SK-N-DZ (cell line): ENCODE measurements at regions not wholly inside any gene's neighbourhood (a gene's known extent, or its start where the extent isn't known, plus 50 kb on each side); places are given as distances from the start of the nearest gene placed in this dataset.

Experiments used
- DNase-seq: peaks from one replicate; pipeline ENCODE4 v3.0.0-alpha.2; 2015; ENCODE audit warnings: low spot score

DNA sequence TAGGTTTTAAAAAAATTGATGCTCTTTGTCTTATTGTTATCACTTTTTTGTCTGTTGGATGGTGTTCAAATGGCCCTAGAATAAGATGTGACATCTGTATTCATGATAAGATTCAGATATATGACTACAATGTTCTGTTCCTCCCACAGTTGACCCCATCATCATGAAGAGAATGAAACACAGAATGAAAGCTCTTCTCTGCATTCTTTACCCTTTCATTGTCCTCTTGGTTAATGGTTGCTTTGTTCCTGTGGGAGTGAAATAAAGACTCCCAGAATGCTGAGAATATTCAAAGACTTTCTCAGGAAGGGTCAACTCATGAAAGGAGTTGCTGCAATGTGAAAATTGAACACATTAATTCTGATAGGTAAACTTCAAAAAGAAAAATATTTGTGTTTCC is 1015.8 kb downstream of the SORCS3 start:
- DNase-seq, result no peak

DNA sequence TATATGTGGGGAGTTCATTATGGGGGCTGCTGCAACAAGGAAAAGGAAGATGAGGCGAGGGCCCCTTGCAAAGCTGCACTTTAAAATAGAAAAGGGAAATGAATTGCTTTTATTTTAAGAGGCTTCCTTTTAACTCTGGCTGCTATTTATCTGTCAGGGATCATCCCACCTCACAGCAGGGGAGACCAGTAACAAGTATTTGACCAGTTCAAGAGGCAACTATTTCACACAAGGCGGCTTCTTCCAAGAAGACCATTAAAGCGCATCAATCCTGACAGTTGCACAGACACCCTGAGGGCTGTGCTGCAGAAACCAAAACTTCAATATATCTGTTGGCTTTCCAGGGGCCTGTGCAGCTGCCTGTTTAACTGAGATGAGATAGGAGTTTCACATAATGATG is 1009.2 kb downstream of the SORCS3 start:
- no peak for DNase-seq

DNA sequence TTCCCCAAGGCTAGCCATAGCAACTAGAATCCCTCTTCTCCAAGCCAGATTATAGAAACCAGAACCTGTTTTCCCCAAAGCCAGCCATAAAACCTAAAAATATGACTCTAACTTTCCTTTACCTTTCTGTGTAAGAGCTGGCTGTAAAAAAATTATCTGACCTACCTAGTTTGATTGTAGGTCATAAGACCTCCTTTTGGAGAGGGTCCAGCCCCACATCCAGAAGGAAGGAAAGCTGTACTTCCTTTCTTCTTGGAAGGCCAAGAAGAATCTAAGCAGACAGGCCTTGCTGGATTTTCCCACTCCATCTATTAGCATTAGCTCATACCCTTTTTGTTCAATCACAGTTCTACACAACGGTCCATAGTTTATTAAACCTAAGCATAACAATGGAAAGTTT is 1006.3 kb downstream of the SORCS3 start:
- DNase-seq, result no peak

DNA sequence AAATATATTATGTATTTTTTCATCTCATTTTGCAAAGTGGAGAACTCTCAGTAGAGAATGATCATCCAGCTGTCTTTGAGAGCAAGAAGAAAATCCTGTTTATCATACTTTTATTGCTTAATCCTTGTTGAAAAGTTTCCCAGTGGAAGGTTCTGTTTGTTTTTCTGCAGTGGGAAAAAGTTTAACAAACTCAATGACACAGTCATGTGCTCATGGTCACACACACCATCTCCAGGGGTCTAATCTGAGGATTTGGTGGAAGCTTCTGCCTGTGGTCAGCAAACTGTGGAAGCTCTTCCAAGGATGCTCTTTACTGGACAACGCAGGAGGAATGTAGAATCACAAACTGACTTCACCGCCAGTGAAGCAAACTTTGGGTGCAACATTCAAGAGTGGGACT is 1003.9 kb downstream of the SORCS3 start:
- no peak for DNase-seq

DNA sequence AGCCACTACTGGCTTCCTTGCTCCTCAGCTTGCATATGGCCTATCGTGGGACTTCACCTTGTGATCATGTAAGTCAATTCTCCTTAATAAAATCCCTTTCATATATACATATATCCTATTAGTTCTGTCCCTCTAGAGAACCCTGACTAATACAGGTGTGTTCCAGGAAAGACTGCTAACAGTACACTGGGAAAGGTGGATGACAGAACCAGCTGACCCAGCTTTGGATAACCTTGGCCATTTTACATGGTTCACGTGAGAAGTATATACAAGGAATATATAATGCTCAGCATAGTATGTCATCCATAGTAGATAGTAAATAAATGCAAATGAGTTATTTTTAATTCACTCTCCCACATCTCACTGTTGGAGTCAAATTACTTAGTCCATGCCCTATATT is 1003.5 kb downstream of the SORCS3 start:
- DNase-seq, result no peak

GRCh38 chr10:105644091-105644490 is 1003.0 kb downstream of the SORCS3 start:
- no peak for DNase-seq

DNA sequence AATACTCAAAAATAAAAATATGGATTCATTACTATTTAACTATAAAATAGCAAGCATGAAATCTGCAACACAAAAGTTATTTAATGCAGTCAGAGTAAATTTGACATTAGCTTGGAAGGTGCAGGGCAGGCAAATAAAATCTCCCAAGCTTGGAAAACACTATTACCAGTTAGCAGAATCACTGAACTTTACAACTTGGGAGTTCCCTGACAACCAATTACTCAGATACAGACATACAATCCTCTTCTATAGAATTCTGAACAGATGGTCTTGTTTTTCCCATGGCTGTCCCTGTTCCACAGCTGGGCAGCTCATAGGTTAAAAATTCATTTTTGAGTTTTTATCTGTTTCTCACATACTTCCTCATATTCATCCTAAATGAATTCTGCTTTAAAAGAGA is 1002.6 kb downstream of the SORCS3 start:
- DNase-seq, result no peak

DNA sequence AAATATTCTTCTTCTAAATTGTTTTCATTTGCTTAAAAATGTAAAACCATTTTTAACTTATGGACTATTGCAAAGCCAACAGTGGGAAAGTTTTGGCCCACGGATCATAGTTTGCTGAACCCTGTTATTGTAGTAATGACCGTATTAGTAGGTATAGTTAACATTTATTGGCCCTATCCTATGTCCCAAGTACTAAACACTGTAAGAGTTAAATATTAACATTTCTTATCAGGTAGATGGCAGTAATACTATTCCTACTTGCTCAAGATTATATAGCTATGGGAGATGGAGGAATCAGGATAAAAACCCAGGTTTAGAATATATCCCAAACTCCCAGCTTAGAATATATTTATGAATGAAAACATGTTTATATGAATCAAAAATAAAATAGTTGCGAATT is 993.2 kb downstream of the SORCS3 start:
- no peak for DNase-seq

- DNase-seq, result no peak
Measured at GRCh38 chr10:105615715-105616365, 974.8 kb downstream of the SORCS3 start.

GRCh38 chr10:105611244-105611798 is 970.2 kb downstream of the SORCS3 start:
- DNase-seq, result no peak

GRCh38 chr10:105609451-105609850 is 968.4 kb downstream of the SORCS3 start:
- no peak for DNase-seq

DNA sequence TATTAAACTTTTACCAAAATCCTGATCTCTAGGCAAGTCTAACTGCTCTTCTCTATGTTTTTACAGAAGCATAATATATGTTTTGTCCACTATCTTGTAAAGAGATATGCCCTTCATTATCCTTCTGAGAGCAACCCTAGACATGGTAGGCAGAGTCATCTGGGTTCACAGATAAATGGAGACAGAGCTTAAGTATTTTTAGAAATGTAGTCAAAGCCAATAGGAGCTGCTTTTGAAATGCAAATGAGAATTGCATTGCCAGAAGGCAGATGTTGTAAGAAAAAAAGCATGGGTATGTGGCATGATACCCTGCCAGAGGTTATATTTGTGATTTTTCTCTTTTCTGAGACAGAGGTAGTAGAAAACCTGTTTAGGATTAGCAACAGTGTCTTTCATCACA is 964.8 kb downstream of the SORCS3 start:
- DNase-seq, result no peak

DNA sequence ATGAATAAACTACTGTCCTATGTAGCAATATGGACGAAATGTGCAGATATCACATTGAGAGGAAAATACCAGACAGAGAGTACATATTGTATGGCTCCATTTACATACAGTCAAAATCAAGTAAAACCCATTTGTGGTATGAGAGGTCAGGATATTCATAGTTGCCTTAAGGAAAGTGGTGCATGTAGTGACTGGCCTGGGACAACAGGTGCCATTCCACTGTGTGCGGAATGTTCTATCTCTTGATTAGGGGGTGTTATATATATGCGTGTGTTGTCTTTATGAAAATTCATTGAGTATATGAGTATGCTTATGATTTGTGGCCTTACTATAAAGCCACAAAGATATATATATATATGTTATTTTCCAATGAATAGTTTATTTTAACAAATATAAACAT is 964.0 kb downstream of the SORCS3 start:
- no peak for DNase-seq

- no peak for DNase-seq
Measured at GRCh38 chr10:105598207-105598606, 957.1 kb downstream of the SORCS3 start.

DNA sequence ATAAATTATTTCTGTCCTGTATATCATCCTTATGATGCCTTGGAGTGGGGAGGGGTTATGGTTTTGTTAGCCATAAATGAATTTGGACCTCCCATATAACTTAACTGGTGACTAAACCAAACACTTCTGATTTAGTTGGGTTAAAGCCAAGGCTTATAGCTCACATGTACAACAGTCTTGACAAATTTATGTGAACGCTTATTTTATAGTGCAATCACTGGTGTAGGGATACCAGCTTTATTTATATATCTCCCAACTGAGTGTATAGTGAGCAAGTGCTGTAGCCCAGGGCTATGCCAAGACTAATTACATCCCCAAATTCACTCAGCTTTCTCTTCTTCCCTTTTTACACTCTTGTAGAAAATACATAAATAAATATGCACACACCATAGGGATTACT is 956.2 kb downstream of the SORCS3 start:
- no peak for DNase-seq

DNA sequence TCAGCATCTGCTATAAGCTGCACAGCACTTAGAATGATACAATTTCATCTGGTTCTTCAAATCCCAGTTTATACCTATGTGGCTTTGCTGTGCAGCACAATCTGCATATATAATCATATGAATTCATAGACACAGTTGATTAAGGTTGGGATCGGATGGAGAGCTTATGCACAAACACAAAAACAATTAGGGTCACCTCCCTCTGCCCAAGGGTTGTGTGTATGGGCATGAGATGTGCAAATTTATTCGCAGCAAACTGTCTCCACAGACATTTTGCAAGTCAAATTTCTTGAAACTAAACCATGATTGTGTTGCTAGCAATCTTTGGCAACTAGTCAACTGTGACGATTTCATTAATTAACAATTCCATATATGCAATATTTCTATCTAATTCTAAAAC is 955.7 kb downstream of the SORCS3 start:
- no peak for DNase-seq

- no peak for DNase-seq
Measured at GRCh38 chr10:105594296-105594695, 953.2 kb downstream of the SORCS3 start.

DNA sequence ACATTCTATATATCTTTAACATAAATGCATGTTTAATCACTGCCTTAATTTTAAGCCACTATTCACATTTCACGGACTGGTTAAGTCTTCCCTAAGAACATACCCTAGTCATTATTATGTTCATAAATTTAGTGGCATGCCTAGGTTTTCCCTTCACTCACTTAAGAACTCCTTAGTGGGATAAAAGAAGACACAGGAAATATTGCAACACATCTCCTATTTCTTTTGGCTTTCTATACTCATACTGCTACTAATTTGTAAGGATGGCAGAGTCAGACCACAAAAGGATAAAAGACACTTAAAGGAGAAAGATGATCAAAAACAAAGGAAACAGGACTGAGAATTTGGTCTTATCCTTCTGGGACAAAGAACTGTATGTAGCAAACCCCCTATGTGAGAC is 951.4 kb downstream of the SORCS3 start:
- DNase-seq, result no peak

GRCh38 chr10:105586451-105587098 is 945.5 kb downstream of the SORCS3 start:
- no peak for DNase-seq

DNA sequence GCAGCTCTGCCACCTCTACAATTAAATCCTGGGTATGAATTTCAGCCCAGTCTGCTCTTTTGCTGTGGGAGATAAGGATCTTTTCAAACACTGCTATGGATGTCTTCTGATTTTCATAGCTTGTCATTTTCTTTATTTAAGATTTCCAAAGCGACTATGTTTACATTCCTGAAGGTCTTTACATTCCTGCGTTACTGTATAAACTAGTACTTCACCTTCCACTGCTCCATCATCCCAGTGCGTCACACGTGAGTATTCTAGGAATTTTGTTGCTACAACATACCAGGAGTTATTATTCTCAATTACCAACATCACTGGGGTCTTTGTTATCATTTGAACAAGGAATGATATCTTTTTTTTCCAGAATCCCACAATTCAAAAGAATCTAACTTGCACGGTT is 944.7 kb downstream of the SORCS3 start:
- DNase-seq, result no peak

- DNase-seq, result no peak
Measured at GRCh38 chr10:105585171-105585570, 944.1 kb downstream of the SORCS3 start.

GRCh38 chr10:105579112-105579511 is 938.0 kb downstream of the SORCS3 start:
- no peak for DNase-seq

DNA sequence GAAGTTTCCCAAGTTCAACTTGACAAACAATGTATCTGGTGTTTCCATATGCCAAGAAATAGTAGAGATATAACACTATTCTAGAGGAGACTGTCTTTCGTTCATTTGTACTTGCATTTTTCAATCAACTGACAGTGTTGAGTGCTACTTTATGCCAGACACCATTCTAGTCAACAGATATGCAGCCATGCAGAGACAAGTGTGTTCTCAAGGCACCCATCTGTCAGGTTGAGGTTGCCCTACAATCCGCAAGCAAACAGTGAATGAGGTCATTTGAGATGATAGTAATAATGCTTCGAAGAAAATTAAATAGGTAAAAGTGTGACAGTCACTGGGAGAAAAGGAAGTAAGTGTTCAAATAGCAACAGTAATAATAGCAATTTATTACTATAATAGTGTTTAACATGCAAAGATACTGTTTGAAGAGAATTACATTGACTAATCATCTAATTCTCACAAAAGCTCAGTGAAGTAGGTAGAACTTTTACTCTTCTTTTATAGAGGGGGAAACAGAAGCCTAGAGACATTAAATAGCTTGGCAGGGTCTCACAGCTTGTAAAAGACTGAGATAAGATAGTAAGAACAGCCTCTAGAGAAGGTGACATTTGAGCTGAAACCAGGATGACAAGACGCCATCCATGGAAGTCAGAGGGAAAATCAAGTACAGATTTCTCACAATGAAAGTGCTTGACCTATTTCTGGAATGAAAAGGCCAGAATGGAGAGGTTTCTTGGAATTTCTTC is 936.9 kb downstream of the SORCS3 start:
- no peak for DNase-seq
